OCI-M1 (cell line): ENCODE measurements at regions not wholly inside any gene's neighbourhood (a gene's known extent, or its start where the extent isn't known, plus 50 kb on each side); places are given as distances from the start of the nearest gene placed in this dataset.

Experiments used
- DNase-seq: peaks from one replicate; lab custom pipeline; 2025; lab: John Stamatoyannopoulos, UW

GRCh38 chr15:88315221-88315878, 58.8 kb upstream of the NTRK3 start:
- DNase-seq = no peak

GRCh38 chr15:88312941-88313579, 56.5 kb upstream of the NTRK3 start:
- no peak for DNase-seq

GRCh38 chr15:88309363-88309762, 52.8 kb upstream of the NTRK3 start:
- no peak for DNase-seq

- no peak for DNase-seq
Measured at GRCh38 chr15:88307344-88307743, 50.8 kb upstream of the NTRK3 start.
